ENCODE measurements at regions not wholly inside any gene's neighbourhood (a gene's known extent, or its start where the extent isn't known, plus 50 kb on each side); places are given as distances from the start of the nearest gene placed in this dataset.

GRCh38 chr6:93496548-93496947, 77.2 kb upstream of the EPHA7 start:
- no peak for TF ChIP-seq CTCF (conservative IDR thresholded peaks at IDR 0.05 in 1 of 2, IDR thresholded peaks at IDR 0.05 in 1 of 2; ENCODE audit: low read depth in 1 of 2, low read length in 2 of 2)
- TF ChIP-seq EZH2 (IDR thresholded peaks at IDR 0.05; ENCODE audit: low read length, missing control alignments) = no peak
- H3K36me3 ChIP-seq (ENCODE audit: control insufficient read depth, insufficient read depth, low read length) = no peaks in the 10 kb centered on the region
- H3K27me3 ChIP-seq (ENCODE audit: control insufficient read depth, insufficient read depth, low read length) = no peaks in the 10 kb centered on the region
- no peak for DNase-seq (ENCODE audit: low read depth in 2 of 2)
- H4K20me1 ChIP-seq (ENCODE audit: control insufficient read depth, extremely low read depth, insufficient read depth, low read length) = no peaks in the 10 kb centered on the region
- no peaks in the 10 kb centered on the region for H3K4me1 ChIP-seq (ENCODE audit: control insufficient read depth, extremely low read depth, insufficient read depth, low read length)
- no peak overlapping the region for H3K4me3 ChIP-seq (replicated peaks in 1 of 4; ENCODE audit: control extremely low read depth in 1 of 4, insufficient read depth in 1 of 4, low read depth in 3 of 4, low read length in 4 of 4)
- no peak overlapping the region for H3K9ac ChIP-seq (ENCODE audit: insufficient read depth, low read length)
- no peak overlapping the region for H2AFZ ChIP-seq (ENCODE audit: low read length)
- no peak overlapping the region for H3K27ac ChIP-seq (ENCODE audit: insufficient read depth, low read length)
- no peaks in the 10 kb centered on the region for H3K9me3 ChIP-seq (ENCODE audit: control insufficient read depth, insufficient read depth, low read depth, low read length)
- no peak overlapping the region for H3K4me2 ChIP-seq (ENCODE audit: extremely low read depth, insufficient read depth, low read length)
- H3K79me2 ChIP-seq (ENCODE audit: control insufficient read depth, insufficient read depth, low read length) = no peaks in the 10 kb centered on the region

- no peak for DNase-seq (ENCODE audit: low read depth in 2 of 2)
- H3K9ac ChIP-seq (ENCODE audit: insufficient read depth, low read length) = no peak overlapping the region
- no peak overlapping the region for H3K4me2 ChIP-seq (ENCODE audit: extremely low read depth, insufficient read depth, low read length)
- H3K9me3 ChIP-seq (ENCODE audit: control insufficient read depth, insufficient read depth, low read depth, low read length) = no peaks in the 10 kb centered on the region
- H3K79me2 ChIP-seq (ENCODE audit: control insufficient read depth, insufficient read depth, low read length) = no peaks in the 10 kb centered on the region
- no peak overlapping the region for H3K27ac ChIP-seq (ENCODE audit: insufficient read depth, low read length)
- H3K27me3 ChIP-seq (ENCODE audit: control insufficient read depth, insufficient read depth, low read length) = no peaks in the 10 kb centered on the region
- H3K4me3 ChIP-seq (replicated peaks in 1 of 4; ENCODE audit: control extremely low read depth in 1 of 4, insufficient read depth in 1 of 4, low read depth in 3 of 4, low read length in 4 of 4) = no peak overlapping the region
- TF ChIP-seq CTCF (conservative IDR thresholded peaks at IDR 0.05 in 1 of 2, IDR thresholded peaks at IDR 0.05 in 1 of 2; ENCODE audit: low read depth in 1 of 2, low read length in 2 of 2) (no peak), EZH2 (IDR thresholded peaks at IDR 0.05; ENCODE audit: low read length, missing control alignments) (no peak)
- H2AFZ ChIP-seq (ENCODE audit: low read length) = no peak overlapping the region
- H4K20me1 ChIP-seq (ENCODE audit: control insufficient read depth, extremely low read depth, insufficient read depth, low read length) = no peaks in the 10 kb centered on the region
- H3K4me1 ChIP-seq (ENCODE audit: control insufficient read depth, extremely low read depth, insufficient read depth, low read length) = no peaks in the 10 kb centered on the region
- H3K36me3 ChIP-seq (ENCODE audit: control insufficient read depth, insufficient read depth, low read length) = no peaks in the 10 kb centered on the region
Measured at GRCh38 chr6:93494057-93494456, 74.7 kb upstream of the EPHA7 start.

- H4K20me1 ChIP-seq (ENCODE audit: control insufficient read depth, extremely low read depth, insufficient read depth, low read length) = no peaks in the 10 kb centered on the region
- no peaks in the 10 kb centered on the region for H3K27me3 ChIP-seq (ENCODE audit: control insufficient read depth, insufficient read depth, low read length)
- H3K9ac ChIP-seq (ENCODE audit: insufficient read depth, low read length) = no peak overlapping the region
- DNase-seq (ENCODE audit: low read depth in 2 of 2) = no peak
- no peak overlapping the region for H3K27ac ChIP-seq (ENCODE audit: insufficient read depth, low read length)
- H2AFZ ChIP-seq (ENCODE audit: low read length) = no peak overlapping the region
- no peak overlapping the region for H3K4me3 ChIP-seq (replicated peaks in 1 of 4; ENCODE audit: control extremely low read depth in 1 of 4, insufficient read depth in 1 of 4, low read depth in 3 of 4, low read length in 4 of 4)
- TF ChIP-seq EZH2 (IDR thresholded peaks at IDR 0.05; ENCODE audit: low read length, missing control alignments) = no peak
- TF ChIP-seq CTCF (conservative IDR thresholded peaks at IDR 0.05 in 1 of 2, IDR thresholded peaks at IDR 0.05 in 1 of 2; ENCODE audit: low read depth in 1 of 2, low read length in 2 of 2) = no peak
- no peaks in the 10 kb centered on the region for H3K4me1 ChIP-seq (ENCODE audit: control insufficient read depth, extremely low read depth, insufficient read depth, low read length)
- H3K36me3 ChIP-seq (ENCODE audit: control insufficient read depth, insufficient read depth, low read length) = no peaks in the 10 kb centered on the region
- no peak overlapping the region for H3K4me2 ChIP-seq (ENCODE audit: extremely low read depth, insufficient read depth, low read length)
- no peaks in the 10 kb centered on the region for H3K79me2 ChIP-seq (ENCODE audit: control insufficient read depth, insufficient read depth, low read length)
- H3K9me3 ChIP-seq (ENCODE audit: control insufficient read depth, insufficient read depth, low read depth, low read length) = no peaks in the 10 kb centered on the region
Measured at GRCh38 chr6:93474733-93475179, 55.4 kb upstream of the EPHA7 start.
